ENCODE measurements at regions not wholly inside any gene's neighbourhood (a gene's known extent, or its start where the extent isn't known, plus 50 kb on each side); places are given as distances from the start of the nearest gene placed in this dataset.

GRCh38 chr3:117485841-117486240 lies 776.3 kb downstream of the TUSC7 start:
- Mint-ChIP-seq H3K9me3 (no peaks in the 10 kb centered on the region), H3K4me3 (no peak overlapping the region), H3K27ac (no peak overlapping the region), H3K27me3 (no peaks in the 10 kb centered on the region), H3K36me3 (ENCODE audit: low read depth) (no peaks in the 10 kb centered on the region), H3K4me1 (no peaks in the 10 kb centered on the region)
- ATAC-seq (ENCODE audit: low read depth) (no peak), DNase-seq (no peak)
- TF ChIP-seq CTCF (IDR thresholded peaks at IDR 0.05): no peak
- intact Hi-C loops (cut with micrococcal nuclease): no loop called here
- POLR2A ChIA-PET: no interaction called here
- CTCF ChIA-PET: no interaction called here

- ATAC-seq (ENCODE audit: low read depth) (no peak), DNase-seq (no peak)
- H3K9me3 Mint-ChIP-seq: no peaks in the 10 kb centered on the region
- ChIA-PET CTCF (no interaction called here), POLR2A (no interaction called here)
- no peaks in the 10 kb centered on the region for H3K27me3 Mint-ChIP-seq
- no peaks in the 10 kb centered on the region for H3K36me3 Mint-ChIP-seq (ENCODE audit: low read depth)
- H3K27ac Mint-ChIP-seq: no peak overlapping the region
- intact Hi-C loops (cut with micrococcal nuclease): no loop called here
- no peak for TF ChIP-seq CTCF (IDR thresholded peaks at IDR 0.05)
- H3K4me3 Mint-ChIP-seq: no peak overlapping the region
- H3K4me1 Mint-ChIP-seq: no peaks in the 10 kb centered on the region
These were observed 777.4 kb downstream of the TUSC7 start for GRCh38 chr3:117486719-117487716.

GRCh38 chr3:117488983-117489382 lies 779.4 kb downstream of the TUSC7 start:
- Mint-ChIP-seq H3K4me3 (no peak overlapping the region), H3K27me3 (no peaks in the 10 kb centered on the region), H3K27ac (no peak overlapping the region), H3K4me1 (no peaks in the 10 kb centered on the region), H3K9me3 (no peaks in the 10 kb centered on the region), H3K36me3 (ENCODE audit: low read depth) (no peaks in the 10 kb centered on the region)
- intact Hi-C loops (cut with micrococcal nuclease): no loop called here
- CTCF ChIA-PET: no interaction called here
- ATAC-seq (ENCODE audit: low read depth): no peak
- POLR2A ChIA-PET: no interaction called here
- TF ChIP-seq CTCF (IDR thresholded peaks at IDR 0.05): no peak
- no peak for DNase-seq

- no peaks in the 10 kb centered on the region for H3K27me3 Mint-ChIP-seq
These were observed 780.1 kb downstream of the TUSC7 start for GRCh38 chr3:117489663-117490079.

More at GRCh38 chr3:117489663-117490079, 780.1 kb downstream of the TUSC7 start:
- Mint-ChIP-seq H3K36me3 (ENCODE audit: low read depth) (no peaks in the 10 kb centered on the region), H3K4me1 (no peaks in the 10 kb centered on the region), H3K27ac (no peak overlapping the region), H3K4me3 (no peak overlapping the region), H3K9me3 (no peaks in the 10 kb centered on the region)
- no peak for TF ChIP-seq CTCF (IDR thresholded peaks at IDR 0.05)
- POLR2A ChIA-PET: no interaction called here
- intact Hi-C loops (cut with micrococcal nuclease): no loop called here
- CTCF ChIA-PET: no interaction called here
- ATAC-seq (ENCODE audit: low read depth) (no peak), DNase-seq (no peak)
